ENCODE measurements at regions not wholly inside any gene's neighbourhood (a gene's known extent, or its start where the extent isn't known, plus 50 kb on each side); places are given as distances from the start of the nearest gene placed in this dataset.

DNA sequence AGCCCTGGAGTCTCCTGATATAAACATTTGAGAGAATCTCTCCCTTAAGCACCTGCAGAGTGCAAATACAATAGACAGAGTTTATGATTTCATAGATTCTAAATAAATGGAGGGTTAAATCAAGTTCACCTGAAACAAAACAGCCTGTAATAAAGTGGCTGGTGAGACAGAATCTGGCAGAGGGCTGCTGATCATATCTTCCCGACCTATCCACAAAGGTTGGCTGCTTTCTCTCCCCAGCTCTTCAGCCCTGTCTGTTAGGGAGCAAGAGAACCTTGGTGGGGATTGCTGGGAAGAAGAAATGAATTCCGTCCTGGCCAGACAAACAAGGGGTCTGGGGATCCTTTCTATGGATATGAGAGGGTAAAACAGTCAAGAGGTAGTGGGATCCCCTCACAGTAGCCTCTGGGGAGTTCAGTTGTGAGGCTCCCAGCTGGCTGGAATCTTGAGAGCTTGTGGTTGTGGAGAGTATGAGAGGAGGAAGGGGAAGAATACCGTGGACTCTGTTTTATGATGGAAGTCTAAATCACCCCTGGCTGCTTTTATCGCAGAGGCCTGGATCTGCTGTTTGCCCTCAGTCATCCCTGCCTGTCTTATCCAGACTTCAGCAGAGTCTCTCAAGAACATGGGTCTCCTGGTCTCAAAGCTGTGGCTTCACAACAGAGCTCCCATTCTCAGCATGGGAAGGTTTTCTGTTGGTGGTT lies 451.3 kb downstream of the NTRK3 start:
- DNase-seq (ENCODE audit: low read depth), result no peak
- TF ChIP-seq, protein P1, sequence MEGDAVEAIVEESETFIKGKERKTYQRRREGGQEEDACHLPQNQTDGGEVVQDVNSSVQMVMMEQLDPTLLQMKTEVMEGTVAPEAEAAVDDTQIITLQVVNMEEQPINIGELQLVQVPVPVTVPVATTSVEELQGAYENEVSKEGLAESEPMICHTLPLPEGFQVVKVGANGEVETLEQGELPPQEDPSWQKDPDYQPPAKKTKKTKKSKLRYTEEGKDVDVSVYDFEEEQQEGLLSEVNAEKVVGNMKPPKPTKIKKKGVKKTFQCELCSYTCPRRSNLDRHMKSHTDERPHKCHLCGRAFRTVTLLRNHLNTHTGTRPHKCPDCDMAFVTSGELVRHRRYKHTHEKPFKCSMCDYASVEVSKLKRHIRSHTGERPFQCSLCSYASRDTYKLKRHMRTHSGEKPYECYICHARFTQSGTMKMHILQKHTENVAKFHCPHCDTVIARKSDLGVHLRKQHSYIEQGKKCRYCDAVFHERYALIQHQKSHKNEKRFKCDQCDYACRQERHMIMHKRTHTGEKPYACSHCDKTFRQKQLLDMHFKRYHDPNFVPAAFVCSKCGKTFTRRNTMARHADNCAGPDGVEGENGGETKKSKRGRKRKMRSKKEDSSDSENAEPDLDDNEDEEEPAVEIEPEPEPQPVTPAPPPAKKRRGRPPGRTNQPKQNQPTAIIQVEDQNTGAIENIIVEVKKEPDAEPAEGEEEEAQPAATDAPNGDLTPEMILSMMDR (conservative IDR thresholded peaks at IDR 0.05; ENCODE audit: low read depth, low read length), result no peak
- H3K4me3 ChIP-seq (ENCODE audit: low read length), result no peak overlapping the region

DNA sequence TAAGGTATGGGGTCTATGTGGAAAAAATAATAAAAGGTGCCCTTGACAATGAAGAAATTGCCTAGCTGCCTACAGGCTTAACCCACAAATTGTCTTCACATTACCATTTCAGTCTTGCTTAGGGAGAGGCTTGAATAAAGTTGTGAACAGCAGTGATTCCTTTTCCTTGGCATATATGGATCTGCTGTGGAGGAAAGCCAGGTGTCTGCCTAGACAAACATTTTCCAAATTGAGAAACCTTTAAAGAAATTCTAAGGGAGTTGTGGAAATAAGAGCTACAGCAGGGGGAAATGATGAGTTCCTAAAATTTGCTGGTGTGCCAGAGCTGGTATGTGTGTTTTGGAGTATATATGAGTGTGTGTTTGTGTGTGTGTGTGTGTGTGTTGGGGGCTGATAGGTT lies 452.1 kb downstream of the NTRK3 start:
- DNase-seq (ENCODE audit: low read depth), result no peak
- no peak overlapping the region for H3K4me3 ChIP-seq (ENCODE audit: low read length)
- TF ChIP-seq, protein P1 (conservative IDR thresholded peaks at IDR 0.05; ENCODE audit: low read depth, low read length), result no peak

DNA sequence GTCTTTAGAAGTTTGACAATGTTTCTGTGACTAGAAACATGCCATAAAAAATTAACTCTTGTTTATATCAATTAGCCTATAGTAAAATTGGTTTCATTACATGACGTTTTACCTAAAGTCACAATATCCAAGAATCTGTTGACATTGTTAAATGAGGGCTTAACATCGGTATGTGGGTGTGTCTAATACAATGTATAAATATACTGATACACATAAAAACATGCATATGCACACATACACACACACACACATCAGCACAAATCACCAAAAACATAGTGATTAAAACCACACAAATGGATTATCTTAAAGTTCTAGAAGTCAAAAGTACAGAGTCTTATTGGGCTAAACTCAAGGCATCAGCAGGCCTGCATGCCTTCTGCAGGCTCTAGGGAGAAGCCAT lies 456.7 kb downstream of the NTRK3 start:
- TF ChIP-seq, protein P1 (conservative IDR thresholded peaks at IDR 0.05; ENCODE audit: low read depth, low read length), result no peak

DNA sequence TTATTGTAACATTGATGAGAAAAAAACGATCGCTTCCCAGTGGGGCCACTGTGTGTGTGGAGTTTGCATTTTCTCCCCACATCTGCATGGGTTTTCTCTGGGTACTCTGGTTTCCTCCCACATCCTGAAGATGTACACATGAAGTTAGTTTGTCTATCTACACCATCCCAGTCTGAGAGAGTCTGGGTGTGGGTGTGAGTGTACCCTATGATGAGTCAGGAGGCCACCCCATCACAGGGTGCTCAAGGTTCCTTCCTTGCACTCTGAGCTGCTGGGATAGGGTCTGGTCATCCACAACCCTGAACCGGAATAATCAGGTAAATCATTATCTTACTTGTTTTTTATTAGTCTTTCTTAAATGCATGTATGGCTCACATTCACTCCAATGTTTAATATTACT lies 457.1 kb downstream of the NTRK3 start:
- no peak for DNase-seq (ENCODE audit: low read depth)
- TF ChIP-seq, protein P1 (conservative IDR thresholded peaks at IDR 0.05; ENCODE audit: low read depth, low read length), result no peak
- H3K4me3 ChIP-seq (ENCODE audit: low read length), result no peak overlapping the region

More for the DNA sequence above, 456.7 kb downstream of the NTRK3 start:
- no peak for DNase-seq (ENCODE audit: low read depth)
- no peak overlapping the region for H3K4me3 ChIP-seq (ENCODE audit: low read length)

DNA sequence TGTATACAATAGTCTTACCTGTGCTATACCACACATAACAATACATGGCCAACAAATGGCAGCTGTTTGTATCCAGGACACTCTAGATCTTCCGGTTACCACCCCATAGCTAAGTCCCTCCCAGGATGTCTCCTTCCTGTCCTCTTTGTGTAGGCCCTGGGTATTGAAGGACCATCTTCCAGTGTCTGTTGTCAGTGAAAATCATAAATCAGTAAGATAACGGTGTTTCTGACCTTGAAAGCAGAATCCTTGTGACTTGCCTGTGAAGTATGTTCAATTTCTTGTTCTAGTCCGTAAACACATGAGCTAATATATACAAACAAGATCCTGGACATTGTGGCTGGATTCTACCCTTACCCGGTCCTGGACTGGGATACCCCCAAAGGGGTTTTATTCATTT lies 462.8 kb downstream of the NTRK3 start:
- DNase-seq (ENCODE audit: low read depth), result no peak
- TF ChIP-seq, protein P1 (conservative IDR thresholded peaks at IDR 0.05; ENCODE audit: low read depth, low read length), result no peak
- no peak overlapping the region for H3K4me3 ChIP-seq (ENCODE audit: low read length)

DNA sequence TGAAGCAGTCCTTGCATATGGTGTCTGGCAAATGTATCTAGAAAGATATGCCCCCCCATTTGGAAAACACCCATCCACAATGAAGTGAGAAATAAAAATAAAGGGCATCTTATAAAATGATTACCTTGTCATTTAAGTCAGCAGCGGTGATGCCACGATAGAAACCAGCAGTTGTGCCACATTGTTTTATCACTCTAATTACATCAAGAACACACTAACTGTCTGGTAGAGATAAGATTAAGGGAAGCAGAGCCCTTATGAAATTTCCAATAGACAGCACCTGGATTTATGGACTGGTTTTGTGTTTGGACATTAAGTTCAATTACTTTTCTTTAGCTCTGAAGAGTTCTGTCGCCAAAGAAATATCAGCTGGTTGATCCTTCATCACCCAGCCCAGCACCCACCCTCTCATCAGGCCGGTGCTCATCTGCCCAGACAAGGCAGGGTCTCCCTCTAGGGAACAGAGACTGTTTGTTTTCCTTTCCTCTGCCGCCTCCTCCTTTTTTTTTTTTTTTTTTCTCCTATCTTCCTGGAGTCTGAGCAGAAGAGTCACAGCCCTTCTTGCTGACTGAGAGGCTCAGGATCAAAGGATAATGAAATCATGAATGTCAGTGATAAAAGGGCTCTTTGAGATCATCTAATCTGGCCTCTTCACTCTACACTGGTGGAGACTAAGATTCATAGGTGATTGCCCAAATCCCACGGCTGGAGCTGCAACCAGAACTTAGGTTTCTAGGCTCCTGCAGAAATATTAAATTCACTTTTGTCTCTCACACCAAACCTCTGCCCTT lies 464.1 kb downstream of the NTRK3 start:
- no peak for DNase-seq (ENCODE audit: low read depth)
- TF ChIP-seq, protein P1 (conservative IDR thresholded peaks at IDR 0.05; ENCODE audit: low read depth, low read length), result no peak
- H3K4me3 ChIP-seq (ENCODE audit: low read length), result no peak overlapping the region
